Thyroid gland (tissue), 4 donors: ENCODE measurements at regions not wholly inside any gene's neighbourhood (a gene's known extent, or its start where the extent isn't known, plus 50 kb on each side); places are given as distances from the start of the nearest gene placed in this dataset.

Experiments used
- DNase-seq, 2 donors: peaks; one replicate each; pipeline ENCODE4 v3.0.0-alpha.2; 2019
- H3K27ac ChIP-seq, 3 donors: fragments of 200-600 bp; sonication (generic); 1 replicate in 2 of 3; 2 replicates in 1 of 3; pipeline ENCODE4 v1.5.1; 2016 to 2019; ENCODE audit warnings: mild to moderate bottlenecking in 1 of 3, moderate library complexity in 1 of 3
- H3K27me3 ChIP-seq: fragments of 200-600 bp; sonication (generic); one replicate; pipeline ENCODE4 v1.5.1; 2019
- H3K36me3 ChIP-seq, 2 donors: fragments of 200-600 bp; sonication (generic); one replicate each; pipeline ENCODE4 v1.5.1; 2016 to 2019
- H3K4me1 ChIP-seq, 2 donors: fragments of 200-600 bp; sonication (generic); one replicate each; pipeline ENCODE4 v1.5.1; 2017 to 2019
- H3K4me3 ChIP-seq, 3 donors: fragments of 200-600 bp; sonication (generic); replicated peaks in 1 of 3; 1 replicate in 2 of 3; 2 replicates in 1 of 3; pipeline ENCODE4 v1.5.1; 2016; ENCODE audit warnings: mild to moderate bottlenecking in 1 of 3
- H3K9me3 ChIP-seq: fragments of 200-600 bp; sonication (generic); one replicate; pipeline ENCODE4 v1.5.1; 2017
- CTCF ChIP-seq, 6 experiments: fragments of 200-600 bp in 3 of 6; fragments of 450-650 bp in 3 of 6; sonication (generic) in 3 of 6; IDR thresholded peaks; one replicate each; pipeline ENCODE4 v1.5.1; 2016 to 2019; ENCODE audit warnings: antibody characterized with exemption in 6 of 6, mild to moderate bottlenecking in 2 of 6, inconsistent platforms in 1 of 6, moderate library complexity in 1 of 6
- POLR2A ChIP-seq, 2 donors: fragments of 450-650 bp; IDR thresholded peaks; one replicate each; pipeline ENCODE4 v1.6.1; 2017; ENCODE audit warnings: antibody characterized with exemption in 2 of 2, mild to moderate bottlenecking in 2 of 2, moderate library complexity in 1 of 2
- WGBS, 2 donors: methylation state at CpG; one replicate each; pipeline ENCODE4 v1.1.5; 2017; 5-methylcytosine and 5-hydroxymethylcytosine counted together
- intact Hi-C: fragments of 100-400 bp; cut with DNase I; formaldehyde crosslinking; loops from one replicate; pipeline ENCODE4 v1.15.1; 2023

- H3K4me3 ChIP-seq: no peak overlapping the region
- TF ChIP-seq CTCF (IDR thresholded peaks at IDR 0.05): no peak
- no peak for TF ChIP-seq POLR2A (IDR thresholded peaks at IDR 0.05)
- 83 to 87% methylated on average over 5 to 8 of the region's 8 CpGs for WGBS, 2 donors
These were observed 199.7 kb upstream of the MAMLD1 start for GRCh38 chrX:150163221-150163930.

DNA sequence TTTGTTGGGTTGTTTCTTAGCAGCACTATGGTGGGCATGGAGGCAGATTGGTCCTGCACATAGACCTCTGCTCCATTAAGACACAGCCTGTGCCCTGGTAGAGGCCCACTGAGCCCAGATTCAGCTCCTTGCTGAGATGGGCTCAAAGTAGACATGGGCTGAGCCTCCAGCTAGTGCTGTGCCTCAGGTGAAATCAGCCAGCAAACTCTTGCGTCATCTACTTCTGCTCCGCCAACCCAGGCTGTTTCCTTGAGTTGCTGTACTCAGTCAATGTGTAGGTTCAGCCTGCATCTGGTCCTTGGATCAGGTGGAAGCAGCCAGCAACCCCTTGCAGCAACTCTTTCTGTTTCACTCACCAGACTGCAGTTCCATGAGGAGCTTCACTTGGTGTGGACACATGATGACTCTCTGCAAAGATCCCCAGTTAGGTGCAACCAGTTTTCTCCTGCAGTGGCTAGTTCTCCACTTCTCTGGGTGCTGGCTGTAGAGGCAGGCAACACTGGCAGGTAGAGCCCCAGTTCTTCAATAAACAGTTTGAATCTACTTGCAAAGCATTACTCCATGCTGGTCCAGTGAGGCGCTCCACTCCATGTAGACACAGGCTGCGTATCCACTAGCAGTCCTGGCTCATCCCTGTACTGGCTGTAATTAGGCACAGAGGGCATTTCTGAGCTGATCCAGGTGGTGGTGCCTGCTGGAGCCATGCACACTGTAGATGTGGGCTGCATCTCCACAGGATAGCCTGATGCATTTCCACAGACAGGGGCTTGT is 199.0 kb upstream of the MAMLD1 start:
- 100% methylated on average over 1 to 2 of the region's 4 CpGs for WGBS, 2 donors
- no peak overlapping the region for H3K27ac ChIP-seq
- DNase-seq: no peak
- H3K4me3 ChIP-seq: no peak overlapping the region
- TF ChIP-seq POLR2A (IDR thresholded peaks at IDR 0.05) (no peak), CTCF (IDR thresholded peaks at IDR 0.05) (no peak)
- intact Hi-C loops: no loop called here
- no peaks in the 10 kb centered on the region for H3K9me3 ChIP-seq
- no peaks in the 10 kb centered on the region for H3K36me3 ChIP-seq
- H3K4me1 ChIP-seq: no peaks in the 10 kb centered on the region
- H3K27me3 ChIP-seq: no peaks in the 10 kb centered on the region

More at GRCh38 chrX:150163221-150163930, 199.7 kb upstream of the MAMLD1 start:
- DNase-seq: no peak
- Histone ChIP-seq H3K4me1 (no peaks in the 10 kb centered on the region), H3K27me3 (no peaks in the 10 kb centered on the region), H3K27ac (no peak overlapping the region), H3K9me3 (no peaks in the 10 kb centered on the region), H3K36me3 (no peaks in the 10 kb centered on the region)
- intact Hi-C loops: no loop called here

DNA sequence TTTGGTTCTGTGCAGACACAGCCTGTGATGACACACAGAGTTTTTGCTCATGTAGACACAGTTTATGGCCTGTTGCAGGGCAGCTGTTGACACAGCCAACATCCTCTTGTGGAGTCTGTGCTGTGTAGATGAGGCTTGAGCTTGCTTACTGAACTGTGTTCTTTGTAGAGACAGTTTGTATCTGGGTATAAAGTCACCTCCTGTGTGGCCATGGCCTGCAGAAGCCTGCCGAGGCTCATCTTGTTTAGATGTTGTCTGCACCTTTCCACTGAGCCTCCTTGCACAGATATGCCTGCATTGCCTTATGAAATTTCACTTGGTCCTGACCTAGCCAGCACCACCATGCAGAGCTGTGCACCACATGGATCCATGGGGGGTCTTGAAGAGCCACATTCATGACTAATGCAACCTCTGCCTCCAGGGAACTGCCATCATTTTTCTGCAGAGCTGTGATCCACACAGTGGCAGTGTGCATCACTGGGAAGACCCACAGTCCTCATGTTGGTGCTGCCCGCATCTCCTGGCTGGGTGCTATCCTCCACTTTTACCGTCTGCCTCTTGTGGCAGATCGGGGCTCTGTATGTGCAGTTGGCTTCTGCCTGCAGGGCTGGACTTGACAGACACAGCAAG is 198.0 kb upstream of the MAMLD1 start:
- Histone ChIP-seq H3K4me1 (no peaks in the 10 kb centered on the region), H3K9me3 (no peaks in the 10 kb centered on the region), H3K36me3 (no peaks in the 10 kb centered on the region), H3K4me3 (no peak overlapping the region), H3K27ac (no peak overlapping the region), H3K27me3 (no peaks in the 10 kb centered on the region)
- intact Hi-C loops: no loop called here
- TF ChIP-seq CTCF (IDR thresholded peaks at IDR 0.05) (no peak), POLR2A (IDR thresholded peaks at IDR 0.05) (no peak)
- DNase-seq: no peak
- WGBS, 2 donors: 83 to 94% methylated on average over 3 of the region's 4 CpGs

DNA sequence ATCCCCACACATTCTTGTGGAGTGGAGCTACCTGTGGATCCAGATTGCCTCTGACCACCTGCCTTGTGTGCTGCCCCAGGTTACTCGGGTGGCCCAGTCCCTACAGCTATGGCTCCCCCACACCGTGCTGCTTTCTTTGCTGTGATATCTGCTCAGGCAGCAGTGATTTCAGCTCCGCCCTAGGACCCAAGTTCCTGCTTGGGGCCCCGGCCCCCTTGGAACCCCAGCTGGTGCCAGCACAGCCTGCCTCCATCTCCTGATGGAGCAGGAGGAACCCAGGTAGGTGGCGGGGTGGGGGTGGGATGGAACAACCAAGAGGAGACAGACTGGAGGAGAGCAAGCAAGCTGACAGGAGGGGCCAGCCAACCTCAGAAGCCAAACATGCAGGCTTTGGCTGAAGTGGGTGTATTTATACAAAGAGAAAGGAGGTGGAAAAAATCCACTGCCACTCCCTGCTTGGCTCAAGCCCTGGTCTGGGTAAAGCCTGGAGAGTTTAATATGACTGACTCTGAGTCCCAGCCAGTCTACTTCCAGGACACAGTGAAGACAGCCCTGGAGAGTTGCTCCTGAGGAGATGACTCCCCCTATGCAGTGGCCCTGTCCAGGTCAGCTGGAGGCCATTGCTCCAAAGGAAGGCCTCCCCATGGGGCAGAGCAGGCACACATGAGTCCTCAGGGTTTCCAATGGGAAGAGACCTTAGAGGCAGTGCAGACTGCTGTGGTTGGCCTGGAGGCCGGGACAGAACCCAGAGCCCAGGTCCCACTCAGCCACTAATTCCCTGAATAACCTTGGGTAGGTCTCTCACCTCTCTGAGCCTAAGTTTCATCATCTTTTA is 197.1 kb upstream of the MAMLD1 start:
- Histone ChIP-seq H3K4me1 (no peaks in the 10 kb centered on the region), H3K9me3 (no peaks in the 10 kb centered on the region), H3K27me3 (no peaks in the 10 kb centered on the region), H3K36me3 (no peaks in the 10 kb centered on the region), H3K27ac (no peak overlapping the region), H3K4me3 (no peak overlapping the region)
- intact Hi-C loops: no loop called here
- WGBS, 2 donors: 92 to 93% methylated on average over 2 to 3 of the region's 6 CpGs
- TF ChIP-seq CTCF (IDR thresholded peaks at IDR 0.05) (no peak), POLR2A (IDR thresholded peaks at IDR 0.05) (no peak)
- no peak for DNase-seq
